Dendritic cell treated with granulocyte-macrophage colony-stimulating factor and Interleukin-4, amounts not matched to agents 40 ng/mL and 50 ng/mL, for 4 days (primary cell): ENCODE measurements at regions not wholly inside any gene's neighbourhood (a gene's known extent, or its start where the extent isn't known, plus 50 kb on each side); places are given as distances from the start of the nearest gene placed in this dataset.
"Not testable (repeated sequence)": the region's sequence is repeated elsewhere in the genome, so short reads cannot be mapped to it uniquely, and the experiment has no call there.

Experiments used
- H3K27ac Mint-ChIP-seq: one replicate; pipeline ENCODE4 v1.8.0; 2022; ENCODE audit warnings: mild to moderate bottlenecking, mixed read lengths
- H3K27me3 Mint-ChIP-seq: one replicate; pipeline ENCODE4 v1.8.0; 2022; ENCODE audit warnings: mild to moderate bottlenecking, mixed read lengths
- H3K36me3 Mint-ChIP-seq: one replicate; pipeline ENCODE4 v1.8.0; 2022; ENCODE audit warnings: low read depth, mixed read lengths
- H3K4me1 Mint-ChIP-seq: one replicate; pipeline ENCODE4 v1.8.0; 2022; ENCODE audit warnings: low read depth, mixed read lengths
- H3K4me3 Mint-ChIP-seq: one replicate; pipeline ENCODE4 v1.8.0; 2022; ENCODE audit warnings: mild to moderate bottlenecking, moderate library complexity, mixed read lengths
- H3K9me3 Mint-ChIP-seq: one replicate; pipeline ENCODE4 v1.8.0; 2022; ENCODE audit warnings: mixed read lengths
- intact Hi-C: fragments of 100-400 bp; cut with micrococcal nuclease; formaldehyde crosslinking; loops from one replicate; pipeline ENCODE4 v1.15.0; 2022

DNA sequence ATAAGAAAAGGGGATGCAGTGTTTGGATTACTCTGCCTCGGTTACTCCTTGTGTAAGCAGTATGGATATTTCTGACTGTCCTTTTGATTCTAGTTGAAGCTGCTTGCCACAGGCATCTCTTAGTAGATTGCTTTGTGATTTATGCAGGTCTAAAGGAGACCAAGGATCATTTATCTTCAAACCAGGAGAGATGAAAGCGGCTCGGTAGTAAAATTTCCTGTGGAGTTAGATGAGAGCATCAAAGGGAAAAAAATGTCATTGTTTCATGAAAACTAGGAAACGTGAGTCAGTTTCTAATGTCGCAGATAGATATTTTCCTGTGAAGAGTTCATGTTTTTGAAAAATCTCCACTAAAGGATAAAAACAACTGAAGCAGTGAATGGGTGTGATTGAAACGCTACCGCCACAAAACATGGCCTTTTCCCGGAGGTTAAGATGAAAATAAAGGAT, 254.0 kb upstream of the TBL1XR1 start:
- H3K27me3 Mint-ChIP-seq: no peaks in the 10 kb centered on the region
- intact Hi-C loops: no loop called here
- H3K4me3 Mint-ChIP-seq: no peak overlapping the region
- no peaks in the 10 kb centered on the region for H3K9me3 Mint-ChIP-seq
- no peak overlapping the region for H3K27ac Mint-ChIP-seq
- peaks cover 24% of the 10 kb centered on the region for H3K4me1 Mint-ChIP-seq
- H3K36me3 Mint-ChIP-seq: no peaks in the 10 kb centered on the region

- H3K4me3 Mint-ChIP-seq: no peak overlapping the region
- H3K36me3 Mint-ChIP-seq: no peaks in the 10 kb centered on the region
- peaks cover 19% of the 10 kb centered on the region for H3K4me1 Mint-ChIP-seq
- intact Hi-C loops: no loop called here
- H3K27me3 Mint-ChIP-seq: no peaks in the 10 kb centered on the region
- H3K9me3 Mint-ChIP-seq: no peaks in the 10 kb centered on the region
- H3K27ac Mint-ChIP-seq: no peak overlapping the region
Observed at GRCh38 chr3:177451864-177452830, 254.9 kb upstream of the TBL1XR1 start.

- Mint-ChIP-seq H3K36me3 (no peaks in the 10 kb centered on the region), H3K27me3 (no peaks in the 10 kb centered on the region), H3K9me3 (no peaks in the 10 kb centered on the region), H3K4me3 (no peak overlapping the region), H3K4me1 (peaks cover 16% of the 10 kb centered on the region), H3K27ac (no peak overlapping the region)
- intact Hi-C loops: no loop called here
Observed at GRCh38 chr3:177452831-177453450, 255.7 kb upstream of the TBL1XR1 start.

- Mint-ChIP-seq H3K4me1 (peaks cover 11% of the 10 kb centered on the region), H3K9me3 (no peaks in the 10 kb centered on the region), H3K36me3 (no peaks in the 10 kb centered on the region), H3K27ac (no peak overlapping the region), H3K27me3 (no peaks in the 10 kb centered on the region), H3K4me3 (no peak overlapping the region)
- intact Hi-C loops: no loop called here
Observed at GRCh38 chr3:177453451-177453844, 256.2 kb upstream of the TBL1XR1 start.

GRCh38 chr3:177457204-177457603, 259.9 kb upstream of the TBL1XR1 start:
- H3K4me1 Mint-ChIP-seq, H3K27me3 Mint-ChIP-seq, H3K27ac Mint-ChIP-seq, intact Hi-C loops, H3K9me3 Mint-ChIP-seq, H3K4me3 Mint-ChIP-seq, H3K36me3 Mint-ChIP-seq: not testable (repeated sequence)

GRCh38 chr3:177459401-177459800, 262.1 kb upstream of the TBL1XR1 start:
- intact Hi-C loops: no loop called here
- Mint-ChIP-seq H3K36me3 (no peaks in the 10 kb centered on the region), H3K9me3 (no peaks in the 10 kb centered on the region)

GRCh38 chr3:177460047-177460446, 262.8 kb upstream of the TBL1XR1 start:
- intact Hi-C loops: no loop called here
- H3K4me3 Mint-ChIP-seq: no peak overlapping the region
- no peak overlapping the region for H3K27ac Mint-ChIP-seq

More at GRCh38 chr3:177459401-177459800, 262.1 kb upstream of the TBL1XR1 start:
- H3K4me1 Mint-ChIP-seq: no peaks in the 10 kb centered on the region
- H3K27me3 Mint-ChIP-seq: no peaks in the 10 kb centered on the region
- H3K27ac Mint-ChIP-seq: no peak overlapping the region
- no peak overlapping the region for H3K4me3 Mint-ChIP-seq

DNA sequence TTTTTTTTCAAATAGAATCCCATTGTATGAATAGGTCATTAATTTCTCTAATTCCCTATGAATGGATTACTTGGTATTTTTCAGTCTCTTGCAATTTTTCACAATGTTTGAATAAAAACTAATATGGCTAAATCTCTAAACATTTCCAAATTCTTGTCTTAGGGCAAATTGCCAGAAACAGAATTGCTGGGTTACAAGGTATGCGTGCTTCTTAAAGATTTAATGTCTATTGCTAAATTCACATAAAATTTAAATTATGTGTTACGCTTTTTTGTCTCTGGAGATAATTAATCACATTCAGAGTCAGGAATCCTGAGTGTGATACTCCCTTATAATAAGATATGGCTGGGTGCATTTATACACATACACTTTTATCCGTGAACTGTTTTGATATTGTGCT, 264.5 kb upstream of the TBL1XR1 start:
- H3K27ac Mint-ChIP-seq: no peak overlapping the region
- no peaks in the 10 kb centered on the region for H3K27me3 Mint-ChIP-seq
- no peak overlapping the region for H3K4me3 Mint-ChIP-seq

More at GRCh38 chr3:177460047-177460446, 262.8 kb upstream of the TBL1XR1 start:
- no peaks in the 10 kb centered on the region for H3K27me3 Mint-ChIP-seq
- H3K36me3 Mint-ChIP-seq: no peaks in the 10 kb centered on the region
- no peaks in the 10 kb centered on the region for H3K4me1 Mint-ChIP-seq
- no peaks in the 10 kb centered on the region for H3K9me3 Mint-ChIP-seq

DNA sequence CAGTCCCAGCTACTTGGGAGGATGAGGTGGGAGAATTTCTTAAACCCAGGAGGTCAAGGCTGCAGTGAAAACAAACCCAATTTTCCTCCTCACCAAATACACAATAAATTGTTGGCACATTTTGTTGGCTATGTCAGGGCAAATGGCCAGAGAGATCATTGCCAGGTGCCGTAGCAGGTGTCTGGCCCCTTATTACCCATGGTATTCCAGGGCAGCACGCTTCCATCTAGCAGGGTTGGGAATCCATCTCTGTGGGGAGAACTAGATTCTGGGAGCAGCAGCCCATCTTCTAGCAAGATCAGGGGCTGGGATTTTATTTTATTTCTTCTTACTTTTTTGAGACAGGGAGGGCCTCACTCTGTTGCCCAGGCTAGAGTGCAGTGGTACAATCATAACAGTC, 266.1 kb upstream of the TBL1XR1 start:
- H3K4me3 Mint-ChIP-seq, H3K27me3 Mint-ChIP-seq, intact Hi-C loops, H3K4me1 Mint-ChIP-seq, H3K27ac Mint-ChIP-seq, H3K36me3 Mint-ChIP-seq, H3K9me3 Mint-ChIP-seq: not testable (repeated sequence)

More for the DNA sequence above, 264.5 kb upstream of the TBL1XR1 start:
- no peaks in the 10 kb centered on the region for H3K9me3 Mint-ChIP-seq
- H3K4me1 Mint-ChIP-seq: no peaks in the 10 kb centered on the region
- intact Hi-C loops: no loop called here
- H3K36me3 Mint-ChIP-seq: no peaks in the 10 kb centered on the region

DNA sequence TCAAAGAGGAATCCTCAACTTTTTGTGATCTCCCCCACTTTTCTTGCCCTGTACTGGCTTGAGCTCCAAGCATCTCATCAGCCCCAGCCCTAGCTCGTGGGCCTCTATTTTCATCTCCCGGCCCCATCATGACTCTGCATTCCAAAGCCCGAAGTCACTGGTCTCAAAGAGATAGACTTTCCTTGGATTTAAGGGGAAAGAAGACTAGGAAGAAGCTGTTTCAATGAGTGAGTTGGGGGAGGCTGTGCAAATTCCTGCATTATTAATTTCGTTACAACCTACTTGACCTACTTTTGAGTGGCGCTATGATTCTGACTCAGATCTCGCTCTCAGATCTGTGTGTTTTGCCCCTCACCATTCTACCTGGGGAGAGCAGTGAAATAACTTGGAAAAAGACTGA, 266.6 kb upstream of the TBL1XR1 start:
- intact Hi-C loops: no loop called here
- Mint-ChIP-seq H3K4me1 (no peaks in the 10 kb centered on the region), H3K27me3 (no peaks in the 10 kb centered on the region), H3K27ac (no peak overlapping the region), H3K9me3 (no peaks in the 10 kb centered on the region), H3K4me3 (no peak overlapping the region), H3K36me3 (no peaks in the 10 kb centered on the region)

GRCh38 chr3:177464392-177465256, 267.3 kb upstream of the TBL1XR1 start:
- Mint-ChIP-seq H3K36me3 (no peaks in the 10 kb centered on the region), H3K4me3 (no peak overlapping the region), H3K27ac (no peak overlapping the region), H3K27me3 (no peaks in the 10 kb centered on the region), H3K4me1 (no peaks in the 10 kb centered on the region), H3K9me3 (no peaks in the 10 kb centered on the region)
- intact Hi-C loops: no loop called here

DNA sequence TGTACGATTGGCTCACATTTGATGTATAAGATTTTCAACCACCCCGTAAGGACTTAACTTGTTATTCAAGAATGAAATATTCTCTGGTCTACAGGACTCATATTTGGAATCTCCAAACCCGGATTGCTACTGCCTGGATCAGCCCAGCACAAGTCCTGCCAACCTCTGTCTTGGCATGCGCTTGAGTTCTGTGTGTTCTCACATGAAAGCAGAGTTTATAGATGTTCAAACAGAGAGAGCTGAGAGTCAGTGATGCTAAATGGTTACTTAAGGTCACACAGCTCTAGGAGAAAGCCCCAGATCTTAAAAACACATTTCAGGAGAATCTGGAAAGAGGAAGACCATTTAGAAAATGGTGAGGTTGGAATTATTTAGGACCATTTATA, 268.0 kb upstream of the TBL1XR1 start:
- Mint-ChIP-seq H3K36me3 (no peaks in the 10 kb centered on the region), H3K27ac (no peak overlapping the region), H3K4me1 (no peaks in the 10 kb centered on the region), H3K9me3 (no peaks in the 10 kb centered on the region), H3K4me3 (no peak overlapping the region), H3K27me3 (no peaks in the 10 kb centered on the region)
- intact Hi-C loops: no loop called here

DNA sequence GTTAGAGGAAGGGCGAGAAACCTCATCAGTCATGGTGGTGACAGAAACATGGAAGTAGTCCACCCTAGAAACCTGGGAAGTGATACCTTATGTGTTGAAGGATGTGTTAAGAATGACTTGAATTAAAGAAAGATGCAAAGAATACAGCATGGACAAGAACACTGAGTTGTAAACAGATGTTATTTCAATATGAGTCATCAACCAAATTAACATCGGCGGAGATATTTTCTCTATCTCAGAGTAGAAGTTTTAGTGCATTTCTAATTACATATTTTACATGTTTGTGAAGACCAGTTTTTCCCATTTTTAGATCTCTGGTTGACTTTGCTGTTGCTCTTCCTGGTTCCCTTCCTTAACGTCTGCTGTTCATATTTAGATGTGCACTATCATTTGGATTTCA, 268.8 kb upstream of the TBL1XR1 start:
- H3K27me3 Mint-ChIP-seq: no peaks in the 10 kb centered on the region
- intact Hi-C loops: no loop called here
- H3K27ac Mint-ChIP-seq: no peak overlapping the region
- no peak overlapping the region for H3K4me3 Mint-ChIP-seq
- H3K4me1 Mint-ChIP-seq: no peaks in the 10 kb centered on the region
- no peaks in the 10 kb centered on the region for H3K36me3 Mint-ChIP-seq
- no peaks in the 10 kb centered on the region for H3K9me3 Mint-ChIP-seq

DNA sequence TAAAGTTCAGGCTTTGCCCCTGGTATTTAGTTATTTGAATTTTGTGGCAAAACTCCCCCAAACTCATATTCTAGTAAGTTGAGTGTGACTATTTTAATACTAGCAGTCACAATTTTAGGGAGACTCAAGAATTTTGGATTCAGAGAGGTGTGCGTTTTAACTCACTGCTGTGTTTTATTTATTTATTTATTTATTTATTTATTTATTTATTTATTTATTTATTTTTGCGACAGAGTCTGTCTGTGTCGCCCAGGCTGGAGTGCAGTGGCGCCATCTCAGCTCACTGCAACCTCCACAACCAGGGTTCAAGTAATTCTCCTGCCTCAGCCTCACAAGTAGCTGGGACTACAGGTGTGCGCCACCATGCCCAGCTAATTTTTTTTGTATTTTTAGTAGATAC, 269.3 kb upstream of the TBL1XR1 start:
- H3K4me3 Mint-ChIP-seq, H3K4me1 Mint-ChIP-seq, H3K27ac Mint-ChIP-seq, H3K36me3 Mint-ChIP-seq, intact Hi-C loops, H3K27me3 Mint-ChIP-seq, H3K9me3 Mint-ChIP-seq: not testable (repeated sequence)
